Testis (tissue), 2 donors: ENCODE measurements at regions not wholly inside any gene's neighbourhood (a gene's known extent, or its start where the extent isn't known, plus 50 kb on each side); places are given as distances from the start of the nearest gene placed in this dataset.

Experiments used
- DNase-seq: peaks from one replicate; pipeline ENCODE4 v3.0.0-alpha.2; 2019
- H3K27ac ChIP-seq, 2 donors: fragments of 200-600 bp; sonication (generic); one replicate each; pipeline ENCODE4 v1.5.1; 2019
- H3K27me3 ChIP-seq: fragments of 200-600 bp; sonication (generic); one replicate; pipeline ENCODE4 v1.5.1; 2019
- H3K36me3 ChIP-seq: fragments of 200-600 bp; sonication (generic); one replicate; pipeline ENCODE4 v1.5.1; 2017; ENCODE audit warnings: low read depth; ENCODE audit errors: missing control alignments
- H3K4me1 ChIP-seq: fragments of 200-600 bp; sonication (generic); one replicate; pipeline ENCODE4 v1.5.1; 2019
- H3K4me3 ChIP-seq, 2 donors: fragments of 200-600 bp; sonication (generic); one replicate each; pipeline ENCODE4 v1.5.1; 2017 to 2019
- H3K9me3 ChIP-seq: fragments of 200-600 bp; sonication (generic); one replicate; pipeline ENCODE4 v1.5.1; 2017
- POLR2A ChIP-seq: fragments of 450-650 bp; IDR thresholded peaks from one replicate; pipeline ENCODE4 v1.6.1; 2017; ENCODE audit warnings: antibody characterized with exemption, mild to moderate bottlenecking, moderate library complexity
- WGBS, 2 donors: methylation state at CpG; one replicate each; pipeline ENCODE4 v1.1.5; 2018; 5-methylcytosine and 5-hydroxymethylcytosine counted together
- intact Hi-C: fragments of 100-400 bp; cut with DNase I; formaldehyde crosslinking; loops from one replicate; pipeline ENCODE4 v1.15.1; 2023; ENCODE audit warnings: low total_unique reads
- TF ChIP-seq, protein P1 (sequence below), 3 experiments: fragments of 450-650 bp in 2 of 3; fragments of 200-600 bp in 1 of 3; sonication (generic) in 1 of 3; IDR thresholded peaks; one replicate each; pipeline ENCODE4 v1.5.1; 2016 to 2019; ENCODE audit warnings: antibody characterized with exemption in 3 of 3, mild to moderate bottlenecking in 2 of 3, moderate library complexity in 1 of 3

- Histone ChIP-seq H3K4me1 (no peaks in the 10 kb centered on the region), H3K4me3 (no peak overlapping the region), H3K36me3 (no peaks in the 10 kb centered on the region), H3K27me3 (no peaks in the 10 kb centered on the region), H3K9me3 (no peaks in the 10 kb centered on the region), H3K27ac (no peak overlapping the region)
- DNase-seq, result no peak
- WGBS, 2 donors, result 21 to 26% methylated on average over 1 of the region's 1 CpG
- intact Hi-C loops, result no loop called here
- no peak for TF ChIP-seq POLR2A
- TF ChIP-seq, protein P1, sequence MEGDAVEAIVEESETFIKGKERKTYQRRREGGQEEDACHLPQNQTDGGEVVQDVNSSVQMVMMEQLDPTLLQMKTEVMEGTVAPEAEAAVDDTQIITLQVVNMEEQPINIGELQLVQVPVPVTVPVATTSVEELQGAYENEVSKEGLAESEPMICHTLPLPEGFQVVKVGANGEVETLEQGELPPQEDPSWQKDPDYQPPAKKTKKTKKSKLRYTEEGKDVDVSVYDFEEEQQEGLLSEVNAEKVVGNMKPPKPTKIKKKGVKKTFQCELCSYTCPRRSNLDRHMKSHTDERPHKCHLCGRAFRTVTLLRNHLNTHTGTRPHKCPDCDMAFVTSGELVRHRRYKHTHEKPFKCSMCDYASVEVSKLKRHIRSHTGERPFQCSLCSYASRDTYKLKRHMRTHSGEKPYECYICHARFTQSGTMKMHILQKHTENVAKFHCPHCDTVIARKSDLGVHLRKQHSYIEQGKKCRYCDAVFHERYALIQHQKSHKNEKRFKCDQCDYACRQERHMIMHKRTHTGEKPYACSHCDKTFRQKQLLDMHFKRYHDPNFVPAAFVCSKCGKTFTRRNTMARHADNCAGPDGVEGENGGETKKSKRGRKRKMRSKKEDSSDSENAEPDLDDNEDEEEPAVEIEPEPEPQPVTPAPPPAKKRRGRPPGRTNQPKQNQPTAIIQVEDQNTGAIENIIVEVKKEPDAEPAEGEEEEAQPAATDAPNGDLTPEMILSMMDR (IDR thresholded peaks at IDR 0.05), result no peak
Measured at GRCh38 chr18:27645929-27646328, 460.8 kb upstream of the CHST9 start.

DNA sequence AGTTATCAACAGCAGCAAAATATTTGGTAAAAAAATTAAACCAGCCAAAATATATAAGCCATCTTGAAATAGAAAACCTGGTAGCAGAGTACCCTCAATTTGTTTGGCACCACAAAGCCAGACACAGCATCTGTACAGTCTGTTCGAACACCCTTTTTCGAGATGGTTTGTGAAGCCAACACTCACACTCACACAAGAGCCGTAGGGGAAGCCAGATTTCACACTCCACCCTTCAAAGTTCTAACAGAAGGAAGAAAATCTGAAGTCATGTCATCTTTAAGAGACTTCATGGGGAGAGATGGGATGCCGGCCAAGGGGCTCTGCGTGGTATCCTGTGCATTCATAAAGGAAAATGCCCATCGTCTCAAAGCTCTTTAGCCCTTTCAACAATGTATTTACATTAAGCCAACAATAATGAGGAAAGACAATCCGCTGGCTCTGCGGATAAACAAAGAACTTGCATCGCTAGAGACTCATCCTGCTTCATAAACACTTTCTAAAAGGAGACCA is 451.5 kb upstream of the CHST9 start:
- H3K9me3 ChIP-seq, result no peaks in the 10 kb centered on the region
- 78 to 81% methylated on average over 8 to 9 of the region's 9 CpGs for WGBS, 2 donors
- DNase-seq, result no peak
- H3K4me3 ChIP-seq, result no peak overlapping the region
- intact Hi-C loops, result no loop called here
- no peaks in the 10 kb centered on the region for H3K4me1 ChIP-seq
- no peaks in the 10 kb centered on the region for H3K36me3 ChIP-seq
- no peak overlapping the region for H3K27ac ChIP-seq
- H3K27me3 ChIP-seq, result no peaks in the 10 kb centered on the region
- TF ChIP-seq POLR2A, result no peak
- TF ChIP-seq, protein P1 (IDR thresholded peaks at IDR 0.05), result no peak

- Histone ChIP-seq H3K36me3 (no peaks in the 10 kb centered on the region), H3K4me3 (no peak overlapping the region), H3K9me3 (no peaks in the 10 kb centered on the region), H3K27ac (no peak overlapping the region), H3K4me1 (no peaks in the 10 kb centered on the region), H3K27me3 (no peaks in the 10 kb centered on the region)
- DNase-seq, result no peak
- 90 to 98% methylated on average over 1 of the region's 1 CpG for WGBS, 2 donors
- TF ChIP-seq, protein P1 (IDR thresholded peaks at IDR 0.05), result no peak
- TF ChIP-seq POLR2A, result no peak
- intact Hi-C loops, result no loop called here
Measured at GRCh38 chr18:27632706-27633105, 447.6 kb upstream of the CHST9 start.

GRCh38 chr18:27627927-27628326 is 442.8 kb upstream of the CHST9 start:
- no peak overlapping the region for H3K27ac ChIP-seq
- H3K4me3 ChIP-seq, result no peak overlapping the region
- no peak for TF ChIP-seq POLR2A
- TF ChIP-seq, protein P1 (IDR thresholded peaks at IDR 0.05), result no peak
- DNase-seq, result no peak
- WGBS, 2 donors, result 58 to 78% methylated on average over 4 of the region's 4 CpGs
- H3K9me3 ChIP-seq, result no peaks in the 10 kb centered on the region
- no peaks in the 10 kb centered on the region for H3K27me3 ChIP-seq
- H3K36me3 ChIP-seq, result no peaks in the 10 kb centered on the region
- intact Hi-C loops, result no loop called here
- H3K4me1 ChIP-seq, result no peaks in the 10 kb centered on the region

DNA sequence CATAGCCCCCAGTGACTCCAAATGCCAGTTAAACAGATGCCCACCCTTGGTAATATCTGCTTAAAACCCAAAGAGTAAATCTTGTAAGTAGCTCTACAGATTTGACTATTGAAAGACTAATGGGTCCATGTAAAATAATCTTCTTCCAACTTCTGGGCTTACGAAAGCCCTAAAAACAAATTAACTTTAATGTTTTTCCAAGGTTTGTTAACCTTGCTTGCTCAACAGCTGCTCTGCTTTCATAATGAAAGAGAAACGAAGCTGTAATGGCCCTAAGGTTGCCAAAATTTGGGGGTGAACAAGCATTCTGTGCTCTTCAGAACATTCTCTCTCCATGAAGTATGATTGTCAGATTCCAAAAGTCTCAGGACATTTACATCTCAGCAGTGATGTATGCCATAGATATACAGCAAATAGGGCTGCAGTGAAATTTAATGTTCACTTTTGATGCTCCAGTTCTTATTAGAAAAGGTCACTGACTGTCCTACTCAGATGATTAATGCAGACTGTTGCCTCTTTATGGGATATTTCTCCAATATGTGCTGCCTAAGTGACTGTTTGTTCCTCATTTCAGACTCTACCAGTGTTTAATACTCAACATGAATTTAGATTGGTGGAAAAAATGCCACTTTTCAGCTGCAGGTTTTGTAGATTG is 436.3 kb upstream of the CHST9 start:
- DNase-seq, result no peak
- Histone ChIP-seq H3K36me3 (no peaks in the 10 kb centered on the region), H3K27ac (no peak overlapping the region), H3K9me3 (no peaks in the 10 kb centered on the region), H3K4me1 (no peaks in the 10 kb centered on the region), H3K27me3 (no peaks in the 10 kb centered on the region), H3K4me3 (no peak overlapping the region)
- intact Hi-C loops, result no loop called here
- TF ChIP-seq, protein P1 (IDR thresholded peaks at IDR 0.05), result no peak
- no peak for TF ChIP-seq POLR2A
- WGBS, 2 donors, result 56 to 64% methylated on average over 2 of the region's 2 CpGs
